ENCODE measurements at regions not wholly inside any gene's neighbourhood (a gene's known extent, or its start where the extent isn't known, plus 50 kb on each side); places are given as distances from the start of the nearest gene placed in this dataset.
"Not testable (repeated sequence)": the region's sequence is repeated elsewhere in the genome, so short reads cannot be mapped to it uniquely, and the experiment has no call there.

- Histone ChIP-seq H3K36me3 (ENCODE audit: control insufficient read depth, insufficient read depth, low read length) (no peaks in the 10 kb centered on the region), H3K9ac (ENCODE audit: extremely low read depth, low read length, poor library complexity, severe bottlenecking) (no peak overlapping the region), H3K27me3 (ENCODE audit: control insufficient read depth, insufficient read depth, low read length, poor library complexity, severe bottlenecking) (no peaks in the 10 kb centered on the region), H3K4me3 (ENCODE audit: low read length) (no peak overlapping the region), H3K4me1 (ENCODE audit: control insufficient read depth, insufficient read depth, low read length) (peaks cover 5% of the 10 kb centered on the region), H3K27ac (ENCODE audit: low read depth, low read length) (no peak overlapping the region), H3K9me3 (ENCODE audit: control insufficient read depth, low read length) (no peaks in the 10 kb centered on the region)
- TF ChIP-seq CTCF (conservative IDR thresholded peaks at IDR 0.05): no peak
- no peak overlapping the region for H3K27ac Mint-ChIP-seq
- peaks cover 3% of the 10 kb centered on the region for H3K27me3 Mint-ChIP-seq (ENCODE audit: insufficient read depth)
- peaks cover 15% of the 10 kb centered on the region for H3K9me3 Mint-ChIP-seq
- peaks cover 8% of the 10 kb centered on the region for H3K4me1 Mint-ChIP-seq
- no peaks in the 10 kb centered on the region for H3K36me3 Mint-ChIP-seq (ENCODE audit: low read depth)
- DNase-seq: no peak
- WGBS, 2 experiments (ENCODE audit: insufficient coverage in 1 of 2, insufficient read length in 1 of 2): 95 to 96% methylated on average over 7 of the region's 7 CpGs
- H3K4me3 Mint-ChIP-seq: no peak overlapping the region
Measured at GRCh38 chr1:30000266-30000665, 723.1 kb downstream of the MATN1 start.

- H3K4me1 ChIP-seq (ENCODE audit: control insufficient read depth, insufficient read depth, low read length): peaks cover 5% of the 10 kb centered on the region
Measured at GRCh38 chr1:29999595-29999994, 723.8 kb downstream of the MATN1 start.

GRCh38 chr1:29998686-29999085, 724.7 kb downstream of the MATN1 start:
- Histone ChIP-seq H3K4me3 (ENCODE audit: low read length) (no peak overlapping the region), H3K27me3 (ENCODE audit: control insufficient read depth, insufficient read depth, low read length, poor library complexity, severe bottlenecking) (no peaks in the 10 kb centered on the region), H3K9ac (ENCODE audit: extremely low read depth, low read length, poor library complexity, severe bottlenecking) (no peak overlapping the region), H3K36me3 (ENCODE audit: control insufficient read depth, insufficient read depth, low read length) (no peaks in the 10 kb centered on the region), H3K9me3 (ENCODE audit: control insufficient read depth, low read length) (peaks cover 14% of the 10 kb centered on the region), H3K4me1 (ENCODE audit: control insufficient read depth, insufficient read depth, low read length) (peaks cover 5% of the 10 kb centered on the region), H3K27ac (ENCODE audit: low read depth, low read length) (no peak overlapping the region)
- TF ChIP-seq CTCF (conservative IDR thresholded peaks at IDR 0.05): no peak
- Mint-ChIP-seq H3K4me1 (peaks cover 8% of the 10 kb centered on the region), H3K27ac (no peak overlapping the region), H3K27me3 (ENCODE audit: insufficient read depth) (peaks cover 3% of the 10 kb centered on the region), H3K36me3 (ENCODE audit: low read depth) (no peaks in the 10 kb centered on the region), H3K4me3 (no peak overlapping the region), H3K9me3 (peaks cover 24% of the 10 kb centered on the region)
- WGBS, 2 experiments (ENCODE audit: insufficient coverage in 1 of 2, insufficient read length in 1 of 2): 93 to 100% methylated on average over 2 to 4 of the region's 4 CpGs
- DNase-seq: no peak

More at GRCh38 chr1:29999595-29999994, 723.8 kb downstream of the MATN1 start:
- H3K9ac ChIP-seq (ENCODE audit: extremely low read depth, low read length, poor library complexity, severe bottlenecking): no peak overlapping the region
- 97% methylated on average over 1 of the region's 1 CpG; no CpG with 5 or more reads in 1 of the 2 experiments for WGBS, 2 experiments (ENCODE audit: insufficient coverage in 1 of 2, insufficient read length in 1 of 2)
- H3K36me3 ChIP-seq (ENCODE audit: control insufficient read depth, insufficient read depth, low read length): no peaks in the 10 kb centered on the region
- Mint-ChIP-seq H3K36me3 (ENCODE audit: low read depth) (no peaks in the 10 kb centered on the region), H3K27me3 (ENCODE audit: insufficient read depth) (peaks cover 3% of the 10 kb centered on the region), H3K4me1 (peaks cover 8% of the 10 kb centered on the region), H3K27ac (no peak overlapping the region), H3K9me3 (peaks cover 21% of the 10 kb centered on the region), H3K4me3 (no peak overlapping the region)
- H3K27ac ChIP-seq (ENCODE audit: low read depth, low read length): no peak overlapping the region
- H3K27me3 ChIP-seq (ENCODE audit: control insufficient read depth, insufficient read depth, low read length, poor library complexity, severe bottlenecking): no peaks in the 10 kb centered on the region
- peaks cover 6% of the 10 kb centered on the region for H3K9me3 ChIP-seq (ENCODE audit: control insufficient read depth, low read length)
- TF ChIP-seq CTCF (conservative IDR thresholded peaks at IDR 0.05): no peak
- H3K4me3 ChIP-seq (ENCODE audit: low read length): no peak overlapping the region
- no peak for DNase-seq

- H3K27ac Mint-ChIP-seq: not testable (repeated sequence)
- 80% methylated on average over 1 of the region's 3 CpGs; no CpG with 5 or more reads in 1 of the 2 experiments for WGBS, 2 experiments (ENCODE audit: insufficient coverage in 1 of 2, insufficient read length in 1 of 2)
Measured at GRCh38 chr1:29997818-29998217, 725.6 kb downstream of the MATN1 start.

More at GRCh38 chr1:29997818-29998217, 725.6 kb downstream of the MATN1 start:
- H3K27me3 Mint-ChIP-seq (ENCODE audit: insufficient read depth); DNase-seq; H3K36me3 Mint-ChIP-seq (ENCODE audit: low read depth); H3K4me3 ChIP-seq (ENCODE audit: low read length); H3K27ac ChIP-seq (ENCODE audit: low read depth, low read length); H3K27me3 ChIP-seq (ENCODE audit: control insufficient read depth, insufficient read depth, low read length, poor library complexity, severe bottlenecking); H3K4me1 ChIP-seq (ENCODE audit: control insufficient read depth, insufficient read depth, low read length); H3K4me3 Mint-ChIP-seq; H3K9ac ChIP-seq (ENCODE audit: extremely low read depth, low read length, poor library complexity, severe bottlenecking); H3K36me3 ChIP-seq (ENCODE audit: control insufficient read depth, insufficient read depth, low read length); H3K4me1 Mint-ChIP-seq: not testable (repeated sequence)
- peaks cover 21% of the 10 kb centered on the region for H3K9me3 ChIP-seq (ENCODE audit: control insufficient read depth, low read length)
- H3K9me3 Mint-ChIP-seq: peaks cover 30% of the 10 kb centered on the region

All from endodermal cell (in vitro differentiated cells).